Liver (tissue), 8 donors: ENCODE measurements at regions not wholly inside any gene's neighbourhood (a gene's known extent, or its start where the extent isn't known, plus 50 kb on each side); places are given as distances from the start of the nearest gene placed in this dataset.

Source experiments
- DNase-seq: peaks from one replicate; pipeline ENCODE4 v3.0.0-alpha.2; 2017; ENCODE audit warnings: low spot score
- H3K27ac ChIP-seq, 2 donors: one replicate each; pipeline ENCODE4 v1.7.0; 2013; ENCODE audit warnings: inconsistent platforms in 2 of 2, low read length in 2 of 2, control low read depth in 1 of 2, low read depth in 1 of 2, mild to moderate bottlenecking in 1 of 2
- H3K27me3 ChIP-seq, 4 donors: one replicate each; pipeline versions ENCODE4 v1.6.1 to v1.7.0; 2013; ENCODE audit warnings: low read length in 3 of 4, inconsistent platforms in 1 of 4, mild to moderate bottlenecking in 1 of 4, moderate library complexity in 1 of 4; ENCODE audit not compliant: control insufficient read depth in 4 of 4, insufficient read depth in 4 of 4
- H3K36me3 ChIP-seq, 4 donors: one replicate each; pipeline versions ENCODE4 v1.6.1 to v1.7.0; 2013; ENCODE audit warnings: low read length in 3 of 4, mild to moderate bottlenecking in 3 of 4, low read depth in 1 of 4, moderate library complexity in 1 of 4; ENCODE audit not compliant: control insufficient read depth in 4 of 4, insufficient read depth in 3 of 4
- H3K4me1 ChIP-seq, 4 donors: one replicate each; pipeline versions ENCODE4 v1.6.1 to v1.7.0; 2013; ENCODE audit warnings: low read length in 3 of 4, mild to moderate bottlenecking in 3 of 4, moderate library complexity in 1 of 4; ENCODE audit not compliant: control insufficient read depth in 4 of 4, insufficient read depth in 4 of 4
- H3K4me3 ChIP-seq, 3 donors: one replicate each; pipeline versions ENCODE4 v1.6.1 to v1.7.0; 2013; ENCODE audit warnings: low read length in 3 of 3, control low read depth in 1 of 3, low read depth in 1 of 3, mild to moderate bottlenecking in 1 of 3
- H3K9ac ChIP-seq, 2 donors: one replicate each; pipeline ENCODE4 v1.7.0; 2013; ENCODE audit warnings: low read length in 2 of 2, mild to moderate bottlenecking in 2 of 2, moderate library complexity in 2 of 2, control low read depth in 1 of 2, low read depth in 1 of 2
- H3K9me3 ChIP-seq, 4 donors: one replicate each; pipeline versions ENCODE4 v1.6.1 to v1.7.0; 2013; ENCODE audit warnings: low read length in 3 of 4; ENCODE audit not compliant: control insufficient read depth in 4 of 4
- EGR1 ChIP-seq, 2 donors: IDR thresholded peaks; 2 replicates each; pipeline ENCODE4 v1.6.1; 2016 to 2018; ENCODE audit warnings: antibody characterized with exemption in 2 of 2, low read depth in 2 of 2
- FOXA1 ChIP-seq: IDR thresholded peaks from 2 replicates; pipeline ENCODE4 v1.6.1; 2016; ENCODE audit warnings: antibody characterized with exemption
- FOXA2 ChIP-seq: IDR thresholded peaks from 2 replicates; pipeline ENCODE4 v1.6.1; 2016; ENCODE audit warnings: antibody characterized with exemption
- GABPA ChIP-seq, 2 donors: IDR thresholded peaks in 1 of 2; conservative IDR thresholded peaks in 1 of 2; 2 replicates each; pipeline ENCODE4 v1.6.1; 2016; ENCODE audit warnings: antibody characterized with exemption in 2 of 2, mild to moderate bottlenecking in 1 of 2, moderate library complexity in 1 of 2
- HNF4G ChIP-seq: IDR thresholded peaks from 2 replicates; pipeline ENCODE4 v1.6.1; 2016; ENCODE audit warnings: antibody characterized with exemption
- JUND ChIP-seq, 2 donors: IDR thresholded peaks; 2 replicates each; pipeline ENCODE4 v1.6.1; 2016; ENCODE audit warnings: antibody characterized with exemption in 2 of 2
- NR2F2 ChIP-seq: IDR thresholded peaks from 2 replicates; pipeline ENCODE4 v1.6.1; 2016; ENCODE audit warnings: antibody characterized with exemption
- RAD21 ChIP-seq, 2 donors: IDR thresholded peaks; 2 replicates each; pipeline ENCODE4 v1.6.1; 2016; ENCODE audit warnings: antibody characterized with exemption in 2 of 2, mild to moderate bottlenecking in 2 of 2
- RXRA ChIP-seq, 2 donors: IDR thresholded peaks; 2 replicates each; pipeline ENCODE4 v1.6.1; 2017 to 2018; ENCODE audit warnings: antibody characterized with exemption in 2 of 2, mild to moderate bottlenecking in 1 of 2
- SP1 ChIP-seq: IDR thresholded peaks from 2 replicates; pipeline ENCODE4 v1.6.1; 2018; ENCODE audit warnings: antibody characterized with exemption, mild to moderate bottlenecking
- TAF1 ChIP-seq: conservative IDR thresholded peaks from 2 replicates; pipeline ENCODE4 v1.6.1; 2016; ENCODE audit warnings: antibody characterized with exemption, mild to moderate bottlenecking
- YY1 ChIP-seq: IDR thresholded peaks from 2 replicates; pipeline ENCODE4 v1.6.1; 2016; ENCODE audit warnings: antibody characterized with exemption, mild to moderate bottlenecking
- WGBS: extraction: QIAGEN DNeasy Blood & Tissue Kit; methylation state at CpG from one replicate; pipeline ENCODE4 v1.1.7; 2013; 5-methylcytosine and 5-hydroxymethylcytosine counted together
- TF ChIP-seq, protein P1 (sequence below): IDR thresholded peaks from 2 replicates; pipeline ENCODE4 v1.6.1; 2016; ENCODE audit warnings: antibody characterized with exemption
- TF ChIP-seq, protein P2 (sequence below): IDR thresholded peaks from 2 replicates; pipeline ENCODE4 v1.6.1; 2016; ENCODE audit warnings: antibody characterized with exemption
- TF ChIP-seq, protein P3 (sequence below): IDR thresholded peaks from 2 replicates; pipeline ENCODE4 v1.6.1; 2016; ENCODE audit warnings: antibody characterized with exemption
- TF ChIP-seq, protein P4 (sequence below): fragments of 150-350 bp; IDR thresholded peaks from 2 replicates; pipeline ENCODE4 v1.5.1; 2017; ENCODE audit warnings: improper control_type of control experiment, low read depth, low read length; ENCODE audit not compliant: missing input control
- donor health status: healthy.
- donor health status: healthy.
- donor health status: healthy.
- donor health status: healthy.
- donor health status: healthy.

DNA sequence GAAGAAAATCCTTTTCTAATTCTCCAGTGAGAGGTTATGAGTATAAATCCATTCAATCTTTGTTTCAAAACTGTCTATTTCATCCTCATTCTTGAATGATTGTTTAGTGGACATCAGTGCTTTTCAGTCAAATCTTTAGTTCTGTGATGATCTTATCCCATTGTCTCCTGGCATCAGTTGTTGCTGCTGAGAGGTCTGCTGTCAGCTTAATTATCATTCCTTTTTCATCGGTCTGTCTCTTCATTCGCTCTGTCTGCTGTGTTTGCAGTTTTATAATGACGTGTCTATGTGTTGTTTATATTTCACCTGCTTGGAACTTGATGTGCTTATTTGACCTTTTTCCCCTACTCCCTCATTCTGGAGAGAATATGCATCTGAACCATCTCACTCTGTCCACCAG lies 69.2 kb upstream of the GLI2 start:
- TF ChIP-seq RAD21 (IDR thresholded peaks at IDR 0.05) (no peak), JUND (IDR thresholded peaks at IDR 0.05) (no peak), HNF4G (no peak), RXRA (IDR thresholded peaks at IDR 0.05) (no peak), FOXA1 (no peak), NR2F2 (no peak), SP1 (no peak)
- TF ChIP-seq, protein P1, sequence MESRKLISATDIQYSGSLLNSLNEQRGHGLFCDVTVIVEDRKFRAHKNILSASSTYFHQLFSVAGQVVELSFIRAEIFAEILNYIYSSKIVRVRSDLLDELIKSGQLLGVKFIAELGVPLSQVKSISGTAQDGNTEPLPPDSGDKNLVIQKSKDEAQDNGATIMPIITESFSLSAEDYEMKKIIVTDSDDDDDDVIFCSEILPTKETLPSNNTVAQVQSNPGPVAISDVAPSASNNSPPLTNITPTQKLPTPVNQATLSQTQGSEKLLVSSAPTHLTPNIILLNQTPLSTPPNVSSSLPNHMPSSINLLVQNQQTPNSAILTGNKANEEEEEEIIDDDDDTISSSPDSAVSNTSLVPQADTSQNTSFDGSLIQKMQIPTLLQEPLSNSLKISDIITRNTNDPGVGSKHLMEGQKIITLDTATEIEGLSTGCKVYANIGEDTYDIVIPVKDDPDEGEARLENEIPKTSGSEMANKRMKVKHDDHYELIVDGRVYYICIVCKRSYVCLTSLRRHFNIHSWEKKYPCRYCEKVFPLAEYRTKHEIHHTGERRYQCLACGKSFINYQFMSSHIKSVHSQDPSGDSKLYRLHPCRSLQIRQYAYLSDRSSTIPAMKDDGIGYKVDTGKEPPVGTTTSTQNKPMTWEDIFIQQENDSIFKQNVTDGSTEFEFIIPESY = no peak
- WGBS = 57% methylated on average over 3 of the region's 3 CpGs
- Histone ChIP-seq H3K4me1 (peaks cover 0 to 2% (median 0%) of the 10 kb centered on the region in 4 donors), H3K4me3 (no peak overlapping the region), H3K9ac (no peak overlapping the region), H3K27ac (no peak overlapping the region), H3K36me3 (no peaks in the 10 kb centered on the region), H3K9me3 (peaks cover 0 to 8% (median 3%) of the 10 kb centered on the region in 4 donors), H3K27me3 (peaks cover 0 to 9% (median 3%) of the 10 kb centered on the region in 4 donors)
- DNase-seq = no peak

DNA sequence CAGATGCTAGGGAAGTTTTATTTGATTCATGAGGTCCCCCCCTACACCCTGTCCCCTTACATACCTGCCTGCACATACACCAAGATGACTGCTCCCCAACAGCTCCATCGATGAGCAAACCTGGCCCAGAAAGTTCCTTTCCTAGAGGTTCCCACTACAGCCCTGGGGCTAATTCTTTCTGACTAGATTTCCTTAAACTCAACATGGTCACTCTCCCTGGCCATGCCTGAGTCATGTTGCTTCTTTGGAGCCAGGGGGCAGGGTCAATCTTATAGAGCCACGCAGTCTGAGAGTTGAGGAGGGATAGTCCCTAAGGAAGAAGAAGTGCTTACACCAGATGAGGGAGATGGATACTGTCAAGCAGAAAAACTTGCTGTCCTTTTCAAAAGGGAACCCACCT lies 67.7 kb upstream of the GLI2 start:
- Histone ChIP-seq H3K4me3 (no peak overlapping the region), H3K9me3 (peaks cover 0 to 8% (median 3%) of the 10 kb centered on the region in 4 donors), H3K4me1 (no peaks in the 10 kb centered on the region), H3K27me3 (peaks cover 0 to 9% (median 3%) of the 10 kb centered on the region in 4 donors), H3K9ac (no peak overlapping the region), H3K36me3 (no peaks in the 10 kb centered on the region), H3K27ac (no peak overlapping the region)
- no peak for TF ChIP-seq FOXA1
- TF ChIP-seq JUND (IDR thresholded peaks at IDR 0.05) = no peak
- TF ChIP-seq, protein P2, sequence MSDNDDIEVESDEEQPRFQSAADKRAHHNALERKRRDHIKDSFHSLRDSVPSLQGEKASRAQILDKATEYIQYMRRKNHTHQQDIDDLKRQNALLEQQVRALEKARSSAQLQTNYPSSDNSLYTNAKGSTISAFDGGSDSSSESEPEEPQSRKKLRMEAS = no peak
- no peak for TF ChIP-seq FOXA2
- no peak for TF ChIP-seq TAF1
- no peak for TF ChIP-seq GABPA (IDR thresholded peaks at IDR 0.05 in 1 of 2, conservative IDR thresholded peaks at IDR 0.05 in 1 of 2)
- TF ChIP-seq, protein P3, sequence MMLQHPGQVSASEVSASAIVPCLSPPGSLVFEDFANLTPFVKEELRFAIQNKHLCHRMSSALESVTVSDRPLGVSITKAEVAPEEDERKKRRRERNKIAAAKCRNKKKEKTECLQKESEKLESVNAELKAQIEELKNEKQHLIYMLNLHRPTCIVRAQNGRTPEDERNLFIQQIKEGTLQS = no peak
- TF ChIP-seq EGR1 (IDR thresholded peaks at IDR 0.05; ENCODE audit: low read depth in 2 of 2) = no peak
- TF ChIP-seq HNF4G = no peak
- no peak for TF ChIP-seq RXRA (IDR thresholded peaks at IDR 0.05)
- TF ChIP-seq, protein P4, sequence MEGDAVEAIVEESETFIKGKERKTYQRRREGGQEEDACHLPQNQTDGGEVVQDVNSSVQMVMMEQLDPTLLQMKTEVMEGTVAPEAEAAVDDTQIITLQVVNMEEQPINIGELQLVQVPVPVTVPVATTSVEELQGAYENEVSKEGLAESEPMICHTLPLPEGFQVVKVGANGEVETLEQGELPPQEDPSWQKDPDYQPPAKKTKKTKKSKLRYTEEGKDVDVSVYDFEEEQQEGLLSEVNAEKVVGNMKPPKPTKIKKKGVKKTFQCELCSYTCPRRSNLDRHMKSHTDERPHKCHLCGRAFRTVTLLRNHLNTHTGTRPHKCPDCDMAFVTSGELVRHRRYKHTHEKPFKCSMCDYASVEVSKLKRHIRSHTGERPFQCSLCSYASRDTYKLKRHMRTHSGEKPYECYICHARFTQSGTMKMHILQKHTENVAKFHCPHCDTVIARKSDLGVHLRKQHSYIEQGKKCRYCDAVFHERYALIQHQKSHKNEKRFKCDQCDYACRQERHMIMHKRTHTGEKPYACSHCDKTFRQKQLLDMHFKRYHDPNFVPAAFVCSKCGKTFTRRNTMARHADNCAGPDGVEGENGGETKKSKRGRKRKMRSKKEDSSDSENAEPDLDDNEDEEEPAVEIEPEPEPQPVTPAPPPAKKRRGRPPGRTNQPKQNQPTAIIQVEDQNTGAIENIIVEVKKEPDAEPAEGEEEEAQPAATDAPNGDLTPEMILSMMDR = no peak
- no peak for TF ChIP-seq SP1
- no peak for TF ChIP-seq YY1
- WGBS = 93% methylated on average over 2 of the region's 2 CpGs
- no peak for DNase-seq
